ENCODE measurements at regions not wholly inside any gene's neighbourhood (a gene's known extent, or its start where the extent isn't known, plus 50 kb on each side); places are given as distances from the start of the nearest gene placed in this dataset.
A peak's percentile ranks its signal among the peaks of the same experiment; 100 is the strongest.

DNA sequence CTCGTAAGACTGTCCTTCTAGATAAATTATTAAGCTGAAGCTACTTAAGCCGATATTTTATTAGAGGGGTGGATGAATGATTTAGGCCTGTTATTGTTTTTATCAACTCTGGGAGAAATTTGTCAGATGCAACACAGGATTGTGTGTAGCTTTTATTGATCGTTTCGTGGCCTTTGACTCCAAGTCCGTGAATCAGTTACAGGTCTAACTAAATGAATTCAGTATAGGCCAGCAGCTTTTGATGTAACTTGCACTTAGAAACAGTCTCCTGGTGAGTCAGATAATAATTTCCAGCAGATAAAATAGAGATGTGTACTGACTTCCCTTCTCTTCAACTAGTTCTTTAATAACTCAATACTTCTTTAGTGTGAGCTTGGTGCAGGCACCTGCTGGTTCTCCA, 341.7 kb upstream of the SMIM30 start:
- no peak for DNase-seq (ENCODE audit: low read depth)

DNA sequence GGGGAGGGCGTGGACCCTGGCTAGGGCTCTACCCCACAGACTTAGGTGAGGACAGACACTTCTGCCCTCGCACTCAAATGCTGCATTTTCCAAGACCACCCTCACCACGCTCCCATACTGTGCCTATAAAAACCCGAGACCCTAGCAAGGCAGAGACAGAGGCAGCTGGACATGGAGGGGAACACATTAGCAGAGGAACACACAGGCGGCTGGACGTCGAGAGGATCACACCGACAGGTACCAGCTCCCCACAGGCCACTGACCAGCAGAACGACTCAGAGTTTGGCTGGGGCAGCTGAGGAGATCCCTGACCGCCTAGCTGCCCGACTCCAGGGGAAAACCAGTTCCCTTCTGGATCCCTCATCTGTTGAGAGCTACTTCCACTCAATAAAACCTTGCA, 338.2 kb upstream of the SMIM30 start:
- no peak for DNase-seq (ENCODE audit: low read depth)

DNA sequence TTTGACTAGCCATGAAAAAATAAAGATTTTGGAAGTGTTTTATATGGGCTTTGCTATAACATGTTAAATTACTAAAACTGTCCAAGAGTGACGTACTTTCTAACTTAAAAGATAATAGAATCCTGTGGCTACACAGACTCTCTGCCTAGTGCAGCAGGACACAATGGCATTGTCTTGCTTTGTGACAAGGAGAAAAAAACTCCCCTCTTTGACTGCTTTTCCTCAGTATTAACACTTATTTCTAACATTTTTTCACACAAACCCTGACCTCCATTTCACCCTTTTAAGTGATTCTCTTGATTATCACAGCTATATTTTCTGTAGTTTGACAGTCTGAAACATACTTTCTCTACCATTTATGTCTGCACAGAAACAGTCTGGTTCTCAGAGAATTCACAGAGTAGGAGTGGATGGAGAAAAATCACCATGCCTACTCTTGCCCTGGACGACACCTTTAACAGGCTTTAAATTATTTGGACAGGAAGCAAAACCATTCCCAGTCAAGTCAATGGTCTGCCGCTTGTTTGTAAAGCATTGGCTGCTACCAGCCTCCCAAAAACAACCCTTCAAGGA, 336.3 kb upstream of the SMIM30 start:
- DNase-seq (ENCODE audit: low read depth) = no peak

DNA sequence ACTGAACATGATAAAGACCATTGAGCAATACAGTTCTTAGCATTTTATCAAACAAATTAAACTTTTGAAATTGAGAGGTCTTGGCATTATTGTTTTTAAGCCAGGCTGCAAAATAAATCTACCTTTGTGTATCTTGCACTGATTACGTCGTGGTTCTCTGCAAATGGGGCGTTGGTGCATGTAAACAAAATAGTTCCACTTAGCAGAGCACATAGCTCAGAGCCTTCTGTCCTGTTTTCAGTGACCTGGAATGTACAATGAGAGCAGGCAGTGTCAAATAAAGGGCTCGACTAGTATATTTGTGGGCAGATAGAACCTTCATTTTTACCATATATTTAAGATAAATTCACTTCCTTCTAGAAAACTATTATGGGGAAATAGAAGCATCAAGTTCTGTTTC, 333.9 kb upstream of the SMIM30 start:
- DNase-seq (ENCODE audit: low read depth) = no peak

DNA sequence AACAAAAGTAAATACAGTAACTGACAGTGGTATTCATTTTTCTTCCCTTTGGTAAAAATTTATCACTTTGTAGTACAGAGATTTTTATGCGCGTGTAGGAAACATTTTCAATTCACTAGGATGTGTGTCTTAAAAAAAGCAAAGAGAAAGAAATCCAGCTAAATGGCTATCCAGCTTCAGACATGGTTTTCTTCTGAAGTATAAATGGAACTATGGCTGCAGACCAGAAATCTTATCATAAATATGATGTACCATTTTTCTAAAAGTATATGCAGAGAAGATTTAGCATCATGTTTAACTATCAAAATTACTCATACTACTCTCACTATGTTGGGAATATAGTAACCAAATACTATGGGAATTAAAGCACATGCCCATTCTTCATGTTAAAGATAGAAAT, 328.4 kb upstream of the SMIM30 start:
- no peak for DNase-seq (ENCODE audit: low read depth)

DNA sequence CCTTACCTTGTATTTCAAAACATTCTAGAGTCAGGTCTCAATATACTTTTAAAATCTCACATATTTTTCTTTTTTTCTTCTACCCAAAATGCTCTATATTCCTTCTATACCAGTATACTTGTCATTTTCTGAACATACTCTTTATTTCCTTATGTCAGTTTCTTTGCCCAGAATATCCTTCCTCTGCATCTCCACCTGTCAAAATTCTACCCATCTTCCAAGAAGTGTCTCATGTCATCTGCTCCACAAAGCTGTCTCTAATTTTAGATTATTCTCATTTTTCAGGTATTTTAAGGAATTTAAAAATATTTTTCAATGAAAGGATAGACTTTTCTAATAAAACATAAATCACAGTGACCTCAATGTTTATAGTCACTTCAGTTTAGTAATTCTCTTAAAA, 328.0 kb upstream of the SMIM30 start:
- no peak for DNase-seq (ENCODE audit: low read depth)

DNA sequence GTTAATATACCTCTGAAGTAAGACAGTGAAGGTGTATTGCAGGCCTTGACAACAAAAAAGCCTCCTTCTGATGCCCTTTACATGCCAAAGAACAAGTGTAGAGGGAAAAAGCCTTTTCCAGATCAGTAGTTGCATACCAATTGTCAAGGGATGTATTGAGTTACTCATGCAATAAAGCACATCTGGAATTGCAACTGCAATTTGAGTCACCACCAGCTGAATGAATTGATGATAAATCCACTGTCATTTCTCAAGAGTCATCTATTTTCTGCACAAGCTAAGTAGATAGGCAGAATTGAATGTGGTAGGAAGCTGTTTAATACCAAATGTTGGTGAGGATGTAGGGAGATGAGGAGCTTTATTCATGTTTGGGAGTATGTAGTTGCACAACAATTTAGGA, 325.9 kb upstream of the SMIM30 start:
- no peak for DNase-seq (ENCODE audit: low read depth)

DNA sequence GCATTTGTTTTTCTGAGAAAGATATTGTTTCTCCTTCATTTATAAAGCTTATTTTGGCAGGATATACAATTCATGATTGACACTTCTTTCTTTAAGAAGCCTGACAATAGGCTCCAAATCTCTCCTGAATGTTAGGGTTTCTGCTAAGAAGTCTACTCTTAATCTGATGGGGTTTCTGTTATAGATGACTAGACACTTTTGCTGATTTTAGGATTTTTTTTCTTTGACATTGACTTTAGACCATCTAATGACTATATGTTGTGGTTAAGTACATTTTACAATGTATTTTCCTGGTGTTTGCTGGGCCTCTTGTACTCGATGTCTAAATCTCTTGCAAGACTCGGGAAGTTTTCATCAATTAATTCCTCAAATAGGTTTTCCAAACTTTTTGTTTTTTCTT, 321.8 kb upstream of the SMIM30 start:
- DNase-seq (ENCODE audit: low read depth) = no peak

DNA sequence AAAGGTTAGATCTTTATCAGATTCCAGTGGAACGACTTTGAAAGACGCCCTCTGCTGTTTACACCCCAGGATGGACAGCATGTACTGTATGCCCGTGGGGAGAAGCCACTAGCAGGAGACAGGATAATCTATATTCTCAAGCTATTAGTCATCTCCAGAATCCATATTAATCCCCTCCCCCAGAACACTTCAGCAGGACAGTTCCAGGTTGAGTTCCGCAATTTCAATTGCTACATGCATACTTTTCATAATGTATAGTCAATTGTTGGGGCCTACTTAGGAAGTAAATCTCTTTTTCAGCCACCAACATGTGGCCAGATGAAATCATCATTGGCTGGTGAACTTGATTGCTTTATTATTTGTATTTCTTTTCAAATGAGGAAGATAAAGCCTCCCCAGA, 313.1 kb upstream of the SMIM30 start:
- no peak for DNase-seq (ENCODE audit: low read depth)

DNA sequence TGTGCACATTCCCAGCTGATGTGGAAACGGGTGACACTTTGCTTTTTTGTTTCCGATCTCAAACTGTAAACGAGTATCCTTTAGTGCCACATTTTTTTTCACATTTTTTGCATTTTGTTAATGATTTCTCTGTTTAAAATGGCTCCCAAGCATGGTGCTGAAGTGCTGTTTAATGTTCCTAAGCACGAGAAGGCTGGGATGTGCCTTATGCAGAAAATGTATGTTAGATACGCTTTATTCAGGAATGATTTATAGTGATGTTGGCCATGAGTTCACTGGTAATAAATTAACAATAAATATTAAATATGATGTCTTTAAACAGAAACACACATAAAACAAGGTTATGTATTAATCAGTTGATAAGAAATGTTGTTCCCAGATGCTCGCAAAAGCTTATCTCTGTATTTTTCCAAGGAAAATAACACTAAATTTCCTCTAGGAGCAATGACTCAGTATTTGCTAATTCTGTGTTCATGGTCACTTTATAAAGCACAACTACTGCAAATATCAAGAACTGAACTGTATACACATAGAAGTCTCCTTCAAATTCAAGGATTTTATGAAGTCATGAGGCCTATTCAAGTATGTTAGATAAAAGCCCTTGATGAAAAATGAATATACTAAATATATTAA, 305.9 kb upstream of the SMIM30 start:
- no peak for DNase-seq (ENCODE audit: low read depth)

DNA sequence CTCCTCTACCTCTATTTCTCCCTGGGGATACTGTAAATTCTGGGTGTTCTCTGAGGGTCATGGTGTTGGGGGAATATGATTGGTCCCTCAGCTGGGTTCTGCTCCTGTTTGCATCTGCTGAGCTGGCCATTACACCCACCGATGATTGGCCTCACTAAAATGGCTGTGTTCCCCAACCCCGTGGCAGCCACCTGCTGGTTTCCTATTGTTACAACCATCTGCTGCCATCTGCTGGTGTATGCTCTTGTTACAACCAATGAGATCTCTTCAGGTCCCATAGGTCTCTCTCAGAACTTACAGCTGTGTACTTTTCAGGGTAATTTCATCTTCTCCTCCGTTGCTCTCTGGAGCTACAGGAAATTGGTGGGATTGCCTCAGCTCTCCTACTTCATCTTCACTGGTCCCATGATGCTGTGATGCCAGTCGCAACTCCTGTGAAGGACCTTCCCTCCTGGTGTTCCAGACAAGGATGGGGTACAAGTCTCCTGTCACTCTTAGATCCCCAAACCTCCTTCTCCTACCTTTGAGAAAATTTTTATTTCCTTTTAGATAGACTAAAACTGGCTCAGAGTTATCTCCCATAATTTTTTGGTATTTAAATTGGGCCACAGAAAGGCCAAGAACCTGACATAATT, 303.5 kb upstream of the SMIM30 start:
- peak; percentile 63 for DNase-seq (ENCODE audit: low read depth)

DNA sequence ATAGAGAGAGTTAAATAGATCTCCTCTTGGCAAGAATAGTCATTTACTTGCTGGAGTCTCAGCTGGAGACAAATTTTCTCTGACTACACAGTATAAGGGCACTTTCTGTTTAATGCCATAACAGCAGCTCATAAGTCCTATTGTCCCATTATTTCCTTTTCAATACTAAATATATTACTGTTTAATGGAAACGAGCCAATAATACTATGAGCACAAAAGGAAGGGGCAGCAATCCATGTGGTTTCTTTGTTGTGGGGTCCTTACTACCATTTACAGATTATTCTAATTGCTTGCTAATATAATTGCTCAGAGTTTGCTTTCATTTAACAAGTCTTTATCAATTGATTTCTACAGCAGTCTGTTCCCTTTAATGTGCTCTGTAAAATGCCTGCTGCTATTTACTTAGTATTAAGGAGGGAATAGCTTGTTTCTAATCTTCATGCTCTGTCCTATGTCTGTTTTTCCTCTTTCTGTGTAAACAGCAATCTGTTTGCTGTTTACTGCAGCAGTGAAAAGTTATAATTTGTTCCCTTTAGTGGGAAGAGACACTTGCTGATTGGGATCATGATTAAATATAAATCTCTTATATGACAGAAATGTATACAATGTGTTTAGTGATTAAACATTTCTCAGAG, 296.2 kb upstream of the SMIM30 start:
- no peak for DNase-seq (ENCODE audit: low read depth)

DNA sequence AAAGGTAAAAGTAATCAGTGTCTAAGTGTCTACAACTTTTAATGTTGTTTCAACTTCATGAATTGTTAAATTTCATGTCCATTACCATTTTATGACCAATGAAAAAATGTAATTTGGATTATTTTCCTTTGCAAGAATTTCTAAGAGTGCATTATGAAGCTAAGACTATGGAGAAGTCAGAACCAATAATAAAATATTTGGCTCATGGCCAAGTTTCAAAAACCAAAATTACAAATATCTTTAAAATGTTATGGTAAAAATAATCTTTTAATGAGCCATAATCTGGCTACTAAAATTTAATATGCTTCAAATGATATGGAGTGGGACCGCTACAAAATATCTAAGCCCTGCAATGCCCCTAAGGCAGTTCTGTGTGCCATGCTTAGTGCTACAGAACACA, 294.1 kb upstream of the SMIM30 start:
- DNase-seq (ENCODE audit: low read depth) = no peak

DNA sequence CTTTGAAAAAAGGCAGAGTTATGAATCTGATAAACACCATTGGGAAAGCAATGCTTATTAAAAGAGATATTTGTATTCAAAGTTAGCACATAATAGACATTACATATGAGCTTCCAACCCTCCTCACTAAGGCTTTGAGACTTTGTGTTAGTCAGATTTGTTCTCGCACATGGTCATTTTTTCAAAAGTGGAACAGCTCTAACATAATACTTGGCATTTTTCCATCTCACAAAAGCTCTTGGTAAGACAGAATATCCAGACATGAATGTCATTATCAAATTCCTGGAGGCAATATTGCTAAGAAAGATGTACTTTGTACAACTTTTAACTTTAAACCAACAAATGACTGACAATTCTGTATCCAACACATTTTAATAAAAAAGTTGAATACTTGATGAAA, 292.4 kb upstream of the SMIM30 start:
- no peak for DNase-seq (ENCODE audit: low read depth)

DNA sequence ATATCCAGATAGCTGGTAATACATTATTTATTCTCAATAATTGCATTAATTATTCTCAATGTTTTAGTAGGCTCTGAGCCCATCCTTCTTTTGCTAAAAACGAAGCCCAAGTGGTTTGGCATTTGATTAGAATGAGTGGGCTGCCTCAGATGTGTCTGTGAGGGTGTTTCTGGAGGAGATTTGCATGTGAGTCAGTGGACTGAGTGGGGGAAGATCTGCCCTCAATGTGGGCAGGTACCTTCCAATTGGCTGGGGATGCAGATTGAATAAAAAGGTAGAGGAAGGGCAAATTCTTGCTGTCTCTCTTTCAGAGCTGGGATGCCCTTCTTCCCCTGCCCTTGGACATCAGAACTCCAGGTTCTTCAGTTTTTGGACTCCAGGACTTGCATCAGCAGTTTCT, 290.6 kb upstream of the SMIM30 start:
- no peak for DNase-seq (ENCODE audit: low read depth)

DNA sequence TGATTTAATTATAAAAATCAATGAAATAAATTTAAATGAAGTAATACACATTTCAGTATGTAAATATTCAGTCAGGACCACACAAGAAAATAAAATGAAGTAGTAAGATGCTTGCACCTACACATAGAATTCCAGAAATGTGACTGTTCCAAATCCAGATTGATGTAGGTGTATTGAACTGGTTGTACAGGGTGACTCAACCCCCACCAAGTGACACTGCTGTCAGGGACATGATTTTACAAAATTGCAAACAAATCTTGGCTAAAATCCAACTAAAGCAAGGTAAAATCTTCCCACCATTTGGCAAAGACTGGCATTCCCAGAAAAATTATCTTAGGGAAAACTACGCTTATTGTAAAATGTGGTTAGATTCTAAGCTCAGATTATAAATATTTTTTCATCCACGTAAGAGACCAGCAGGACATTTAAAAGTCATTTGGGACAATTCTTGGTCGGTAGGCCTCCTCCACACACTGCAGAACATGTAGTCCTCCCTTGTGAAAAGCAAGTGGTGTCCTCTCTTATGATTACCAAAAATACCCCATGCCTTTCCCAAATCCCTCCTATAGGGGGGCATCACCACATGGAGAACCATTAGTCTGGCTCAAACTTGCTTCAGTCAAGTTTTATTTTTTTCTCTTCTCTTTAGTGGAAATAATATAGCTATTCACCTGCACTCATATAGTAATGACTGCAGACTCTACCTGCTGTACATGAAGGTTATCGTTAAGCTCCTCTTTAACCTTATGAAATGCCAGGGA, 287.1 kb upstream of the SMIM30 start:
- DNase-seq (ENCODE audit: low read depth) = no peak

DNA sequence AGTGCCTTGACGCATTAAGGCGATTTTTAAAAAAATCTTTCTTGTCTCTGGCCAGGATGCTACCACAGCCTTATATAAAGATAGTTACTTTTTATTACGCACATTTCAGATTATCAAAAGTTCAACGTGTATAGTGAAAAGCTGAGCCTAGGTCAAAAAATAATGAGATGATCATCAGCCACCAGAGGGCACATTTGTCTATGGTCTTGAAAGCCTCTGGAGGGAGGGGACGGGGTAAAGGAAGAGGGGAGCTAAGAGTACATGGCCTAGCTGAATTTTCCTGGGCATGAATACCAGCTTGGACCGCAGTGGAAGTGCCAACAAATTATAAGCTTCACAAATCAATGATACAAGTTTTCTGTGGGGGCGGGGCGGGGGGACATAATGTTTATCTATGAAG, 285.9 kb upstream of the SMIM30 start:
- no peak for DNase-seq (ENCODE audit: low read depth)

DNA sequence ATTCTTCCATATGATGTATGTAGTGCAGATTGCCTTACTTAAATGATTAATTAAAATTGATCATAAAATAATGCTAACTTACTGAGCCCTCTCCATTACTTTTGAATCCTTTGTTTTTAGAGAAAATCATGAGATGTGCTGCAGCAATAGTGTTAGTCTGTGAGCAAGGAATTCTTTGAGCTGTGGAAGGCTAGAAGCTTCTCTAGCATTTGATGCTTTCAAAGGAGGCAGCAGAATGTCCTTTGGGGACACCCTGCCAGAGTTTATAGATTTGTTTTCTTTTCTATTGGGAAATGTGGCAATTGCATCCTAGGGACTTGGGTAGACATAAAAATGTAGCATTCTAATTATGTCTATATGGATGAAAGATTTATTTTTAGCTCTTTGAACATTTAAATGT, 284.1 kb upstream of the SMIM30 start:
- no peak for DNase-seq (ENCODE audit: low read depth)

DNA sequence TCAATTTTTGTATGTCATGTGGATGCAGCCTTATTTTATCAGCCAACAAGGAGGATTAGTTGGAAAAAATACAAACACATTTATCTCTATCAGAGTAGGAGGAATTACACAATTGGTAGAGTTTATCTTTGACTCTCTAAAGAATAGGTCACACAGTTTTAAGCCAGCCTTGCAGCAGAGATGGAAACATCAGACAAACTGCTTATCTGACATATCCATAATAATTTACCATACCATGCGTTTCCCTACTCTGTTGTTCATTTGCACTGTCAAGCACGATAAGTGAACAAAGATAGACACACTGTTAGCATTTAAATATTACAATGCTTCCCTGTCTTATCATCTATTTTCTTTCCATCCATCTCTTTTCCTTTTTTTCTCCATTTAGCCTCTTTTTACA, 283.7 kb upstream of the SMIM30 start:
- no peak for DNase-seq (ENCODE audit: low read depth)

DNA sequence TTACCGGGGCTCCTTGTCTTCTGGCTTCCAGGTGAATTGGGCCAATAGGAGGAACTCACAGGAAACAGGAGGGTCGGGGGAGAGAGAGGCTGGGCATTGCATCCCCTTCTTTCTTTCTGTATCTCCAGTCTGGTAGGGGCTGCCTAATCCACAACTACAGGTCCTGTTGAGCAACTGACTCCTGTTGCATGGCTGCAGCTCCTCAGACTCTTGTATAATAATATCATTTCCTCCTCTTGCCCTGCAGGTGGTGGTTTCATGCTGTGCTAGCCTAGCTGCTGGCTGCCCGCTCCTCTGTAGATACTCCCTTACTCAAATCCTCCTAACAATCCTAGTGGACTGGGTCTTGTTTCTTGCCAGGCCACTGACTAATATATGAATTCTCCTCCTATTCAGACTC, 276.5 kb upstream of the SMIM30 start:
- no peak for DNase-seq (ENCODE audit: low read depth)

DNA sequence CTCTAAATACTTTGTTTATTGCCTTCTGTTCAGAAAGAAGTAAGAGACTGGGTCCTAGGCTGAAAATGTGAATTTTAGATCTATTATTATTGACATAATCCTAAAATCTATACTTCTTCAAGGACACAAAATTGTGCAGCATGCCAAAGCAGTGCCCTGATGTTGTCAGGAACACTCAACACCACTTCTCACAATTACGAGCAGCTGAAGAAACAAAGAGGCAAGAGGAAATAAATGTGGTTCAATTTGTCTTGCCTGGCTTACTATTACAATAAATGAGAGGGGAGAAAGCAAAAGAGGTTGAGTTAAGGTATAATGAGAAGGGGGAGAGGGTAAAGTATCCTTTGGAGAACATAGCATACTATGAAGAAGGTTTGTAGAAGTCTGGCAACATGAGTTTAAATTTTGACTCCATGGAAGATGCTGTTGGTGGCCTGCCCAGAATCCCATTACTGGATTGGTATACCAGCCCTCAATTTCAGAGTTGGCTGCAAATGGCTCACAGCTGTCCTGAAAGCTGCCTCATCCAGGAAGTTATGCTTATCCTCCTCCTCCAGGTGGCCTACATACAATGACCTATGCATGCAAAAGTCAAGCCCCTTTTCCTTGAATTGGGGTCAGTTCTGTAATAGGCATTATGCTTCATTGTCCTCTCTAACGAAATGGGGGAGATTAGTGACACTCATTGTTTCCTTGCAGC, 274.6 kb upstream of the SMIM30 start:
- no peak for DNase-seq (ENCODE audit: low read depth)

DNA sequence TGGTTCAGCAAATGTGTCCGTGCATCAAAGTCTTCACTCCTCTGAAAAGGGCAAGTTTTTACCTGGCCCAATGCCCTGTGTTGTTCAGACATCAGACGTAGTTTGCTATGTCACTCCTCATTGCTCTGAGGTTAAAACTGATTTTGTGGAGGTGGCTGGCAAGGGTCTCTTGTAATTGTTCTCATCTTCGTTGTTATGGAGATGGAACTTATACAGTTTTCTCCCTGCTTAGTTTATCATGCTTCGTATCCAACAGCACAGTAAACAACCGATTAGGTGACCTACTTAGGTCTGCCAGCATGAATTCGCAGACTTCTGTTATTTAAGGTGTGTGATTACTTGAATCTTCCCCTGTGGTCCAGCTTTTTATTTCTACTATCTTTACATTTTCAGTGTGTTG, 274.1 kb upstream of the SMIM30 start:
- no peak for DNase-seq (ENCODE audit: low read depth)

Data from activated gamma-delta T cell treated with anti-CD3 and anti-CD28 coated beads, Interleukin-2, amount 50 U/mL, for 16 hours (primary cell).